ENCODE measurements at regions not wholly inside any gene's neighbourhood (a gene's known extent, or its start where the extent isn't known, plus 50 kb on each side); places are given as distances from the start of the nearest gene placed in this dataset.

- TF ChIP-seq CHD2 (IDR thresholded peaks at IDR 0.05; ENCODE audit: borderline replicate concordance, low read depth, low read length): no peak
- TF ChIP-seq SMC3 (IDR thresholded peaks at IDR 0.05; ENCODE audit: borderline replicate concordance, low read length): no peak
- TF ChIP-seq ZBTB40 (IDR thresholded peaks at IDR 0.05; ENCODE audit: borderline replicate concordance): no peak
- no peak for TF ChIP-seq CTCF (IDR thresholded peaks at IDR 0.05 in 2 of 3, conservative IDR thresholded peaks at IDR 0.05 in 1 of 3; ENCODE audit: control insufficient read depth in 2 of 3, extremely low read depth in 1 of 3, insufficient read depth in 1 of 3, low read depth in 3 of 3, low read length in 3 of 3)
- no peak for TF ChIP-seq SMAD1 (IDR thresholded peaks at IDR 0.05; ENCODE audit: low read depth, partially characterized antibody)
- no peak for TF ChIP-seq EED (IDR thresholded peaks at IDR 0.05; ENCODE audit: low read depth)
These were observed 316.2 kb downstream of the MATN1 start for GRCh38 chr1:30406996-30407864.
